NCI-H1105 treated with DMSO at 0.1 percent for 48 hours (cell line): ENCODE measurements at regions not wholly inside any gene's neighbourhood (a gene's known extent, or its start where the extent isn't known, plus 50 kb on each side); places are given as distances from the start of the nearest gene placed in this dataset.
"Not testable (repeated sequence)": the region's sequence is repeated elsewhere in the genome, so short reads cannot be mapped to it uniquely, and the experiment has no call there.

Experiments
- DNase-seq: peaks from one replicate; lab custom pipeline; 2025; lab: John Stamatoyannopoulos, UW

DNA sequence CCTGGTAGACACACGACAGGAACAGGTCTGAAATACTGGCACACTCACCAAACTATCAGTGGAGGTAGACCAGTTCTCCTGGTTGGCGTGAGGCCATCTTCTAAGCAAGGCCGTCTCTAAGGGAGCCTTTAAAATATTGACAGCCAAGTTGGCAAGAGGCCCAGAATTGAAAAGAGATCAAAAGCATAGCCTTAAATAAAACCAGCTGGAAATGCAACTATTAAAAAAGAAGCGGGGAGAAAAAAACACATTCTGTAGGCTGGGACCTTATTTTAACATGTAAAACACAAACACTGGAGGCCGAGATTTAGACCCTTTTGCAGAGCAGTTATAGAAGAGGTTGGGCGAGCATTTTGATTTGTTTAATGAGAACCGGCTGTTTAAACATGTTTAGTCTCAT is 233.0 kb upstream of the CLNK start:
- DNase-seq = peak; percentile 90

DNA sequence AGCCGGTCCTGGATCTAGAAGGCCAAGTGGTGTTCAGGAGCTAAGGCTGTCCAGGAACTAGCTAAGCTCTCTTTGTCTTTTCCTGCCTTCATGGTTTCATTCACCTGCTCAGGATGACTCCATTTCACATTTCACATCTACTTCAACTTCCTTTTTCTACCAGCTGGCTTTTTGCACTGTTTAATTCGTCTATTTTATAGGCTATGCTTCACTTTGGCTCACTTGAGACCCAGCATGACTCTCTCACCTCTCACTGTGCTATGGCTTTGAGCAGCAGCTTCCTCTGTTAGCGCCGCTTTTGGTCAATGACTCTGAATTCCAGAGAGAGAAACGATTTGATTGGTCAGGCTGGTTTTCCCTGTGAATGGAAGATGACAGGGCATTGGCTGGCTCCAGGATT is 213.5 kb upstream of the CLNK start:
- DNase-seq = no peak

DNA sequence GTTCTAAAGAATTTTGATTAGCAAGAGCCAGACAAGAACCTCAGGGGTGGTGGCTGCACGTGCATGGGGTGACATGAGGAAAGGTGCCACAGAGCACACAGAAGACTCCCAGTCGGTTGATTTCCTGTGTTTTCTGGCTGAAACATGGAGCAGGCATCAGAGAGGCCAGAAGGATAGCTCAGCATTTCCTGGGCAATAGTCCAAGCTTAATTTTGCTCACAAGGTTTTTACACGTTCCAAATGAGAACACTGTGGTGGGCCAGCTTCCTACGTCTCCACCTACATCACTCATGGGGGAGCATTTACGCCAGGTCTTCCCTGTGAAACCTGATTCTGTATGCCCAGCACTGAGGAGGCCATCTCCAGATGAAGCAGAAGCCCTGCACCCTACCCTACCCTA is 212.5 kb upstream of the CLNK start:
- DNase-seq = no peak

DNA sequence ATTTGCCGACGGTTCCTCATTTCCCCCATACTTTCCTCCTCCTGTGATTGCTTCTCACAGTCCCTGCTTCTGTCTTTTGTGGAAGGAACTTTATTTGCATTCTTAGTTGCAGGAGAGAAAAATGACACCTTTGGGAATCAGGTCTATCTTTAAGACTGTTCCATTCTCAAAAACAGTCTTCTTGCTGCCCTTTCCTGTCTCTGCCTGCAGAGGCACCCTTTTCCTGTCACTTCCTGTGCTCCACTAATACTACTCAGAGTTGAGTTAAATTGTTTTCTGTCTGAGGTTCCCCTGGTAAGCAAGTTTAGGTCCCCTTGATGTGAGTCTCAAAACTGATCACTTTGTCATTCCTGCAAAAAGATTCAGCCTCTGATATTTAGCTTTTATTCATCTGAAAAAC is 208.8 kb upstream of the CLNK start:
- no peak for DNase-seq

DNA sequence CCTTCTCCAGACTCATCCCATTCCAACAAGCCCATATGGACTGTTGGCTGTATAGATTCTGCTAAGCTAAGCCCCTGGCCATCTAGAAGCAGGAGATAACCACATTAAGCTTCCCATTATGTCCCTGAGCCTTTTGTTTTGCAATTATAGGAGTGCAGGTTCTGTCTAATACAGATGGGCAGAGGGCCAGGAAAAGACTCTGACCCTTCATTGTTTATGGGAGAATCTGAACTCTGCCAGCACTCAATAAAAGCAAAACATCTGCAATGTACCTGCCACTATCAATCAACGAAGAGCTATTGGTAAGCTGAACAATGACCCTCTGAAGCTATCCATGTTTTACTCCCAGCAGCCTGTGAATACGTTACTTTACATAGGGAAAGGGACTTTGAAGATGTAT is 207.3 kb upstream of the CLNK start:
- DNase-seq = peak; percentile 26

DNA sequence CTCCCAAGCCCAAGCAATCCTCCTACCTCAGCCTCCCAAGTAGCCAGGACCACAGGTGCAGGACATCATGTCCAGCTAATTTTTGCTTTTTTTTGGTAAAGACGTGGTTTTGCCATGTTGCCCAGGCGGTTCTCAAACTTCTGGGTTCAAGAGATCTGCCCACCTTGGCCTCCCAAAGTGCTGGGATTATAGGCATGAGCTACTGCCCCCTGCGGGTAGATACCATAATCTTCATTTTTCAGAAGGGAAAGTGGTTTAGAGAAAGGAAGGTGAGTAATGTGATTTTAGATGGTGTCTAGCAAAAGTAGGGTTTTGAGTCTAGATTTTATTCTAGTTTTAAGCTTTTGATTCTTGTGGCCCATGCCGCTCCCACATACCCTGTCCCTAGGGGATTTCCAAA is 205.3 kb upstream of the CLNK start:
- no peak for DNase-seq

DNA sequence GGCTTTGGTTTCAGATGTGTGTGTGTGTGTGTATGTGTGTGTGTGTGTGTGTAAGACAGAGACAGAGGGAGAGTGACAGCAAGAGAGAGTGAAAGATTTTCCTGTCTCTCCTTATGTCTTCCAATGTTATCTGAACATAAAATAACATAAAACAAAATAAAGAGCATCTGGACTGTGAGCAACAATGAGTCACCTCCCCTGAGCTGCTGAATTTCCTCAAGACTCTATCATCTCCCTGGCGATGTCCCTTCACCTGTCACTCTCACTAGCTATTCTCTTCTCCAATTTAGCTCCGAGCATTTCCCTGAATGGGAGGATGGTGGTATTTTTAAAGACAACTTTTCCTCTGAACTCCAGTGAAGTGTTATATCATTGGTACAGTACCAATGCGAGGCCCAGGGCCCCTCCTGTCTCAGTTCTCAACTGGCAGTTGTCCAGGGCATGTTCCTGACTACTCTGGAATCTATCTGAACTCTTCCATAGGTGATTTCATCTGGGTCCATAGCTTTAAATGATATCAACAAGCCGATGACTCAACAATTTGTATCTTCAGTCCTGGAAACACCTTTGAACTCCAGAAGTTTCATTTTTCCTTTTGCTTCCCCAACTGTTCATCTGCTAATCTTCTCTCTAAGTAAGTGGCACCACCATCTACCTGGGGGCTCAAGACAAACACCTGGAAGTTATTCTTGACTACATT is 195.0 kb upstream of the CLNK start:
- no peak for DNase-seq

DNA sequence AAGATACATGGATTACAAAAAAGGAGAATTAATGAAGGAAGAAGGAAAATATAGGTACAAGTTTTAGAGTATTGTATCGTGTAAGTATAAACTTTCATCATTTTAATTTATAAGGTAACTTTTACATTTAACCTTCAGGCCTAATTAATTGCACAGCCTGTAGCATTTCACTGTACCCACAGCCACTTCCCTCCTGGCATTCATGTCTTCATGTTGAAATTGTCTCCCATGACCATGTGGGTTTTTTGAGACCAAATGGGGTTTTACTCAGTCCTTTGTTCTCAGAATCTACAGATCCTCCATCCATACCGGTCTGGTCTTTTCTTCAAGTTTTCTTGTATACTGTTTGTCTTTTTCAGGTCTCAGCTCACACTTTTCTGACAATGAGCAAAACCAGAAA is 194.3 kb upstream of the CLNK start:
- no peak for DNase-seq

DNA sequence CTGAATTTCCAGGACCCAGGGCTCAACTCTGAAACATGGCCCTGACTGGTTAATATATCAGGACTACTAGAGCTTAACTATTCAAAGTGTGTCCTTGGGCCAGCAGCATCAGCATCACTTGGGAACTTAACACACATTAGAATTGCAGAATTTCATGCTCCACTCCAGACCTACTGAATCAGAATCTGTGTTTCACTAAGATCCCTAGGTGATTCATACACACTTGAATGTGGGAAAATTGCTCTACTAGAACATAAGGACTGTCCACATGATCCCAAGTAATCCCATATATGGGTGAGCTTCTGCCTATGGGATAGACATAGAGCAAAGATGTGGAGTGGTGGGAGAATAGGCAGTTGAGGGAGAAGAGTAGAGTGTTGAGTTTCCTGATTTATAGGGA is 192.5 kb upstream of the CLNK start:
- DNase-seq = no peak

DNA sequence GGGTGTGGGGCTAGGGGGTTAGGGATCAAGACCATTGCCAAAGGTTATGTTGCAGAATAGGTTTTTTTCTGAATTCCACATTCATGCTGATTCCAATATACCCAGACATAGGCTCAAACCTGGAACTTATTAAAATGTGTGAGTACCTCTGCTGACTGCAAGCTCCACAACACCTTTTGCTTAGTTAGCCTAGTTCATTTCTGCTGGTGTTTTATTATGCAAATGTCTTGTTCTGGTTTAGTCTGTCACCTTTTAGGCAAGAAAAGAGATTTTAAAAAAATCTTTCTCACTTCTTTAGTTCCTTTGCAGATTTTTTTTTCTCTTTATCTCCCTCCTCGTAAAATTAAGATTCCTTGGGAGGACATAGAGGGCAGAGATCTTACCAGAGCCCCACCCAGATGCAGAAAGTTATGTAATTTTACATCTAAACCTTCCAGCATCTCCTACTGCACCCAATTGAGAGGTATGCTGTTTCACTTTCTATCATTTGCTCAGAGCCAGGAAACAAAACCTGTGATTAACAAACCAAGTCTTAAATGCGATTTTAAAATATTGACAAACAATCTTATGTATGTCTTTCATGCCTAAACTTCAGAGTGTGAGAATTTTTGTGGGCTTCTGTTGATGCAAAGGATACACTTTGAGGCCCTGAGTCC is 190.7 kb upstream of the CLNK start:
- DNase-seq = no peak

DNA sequence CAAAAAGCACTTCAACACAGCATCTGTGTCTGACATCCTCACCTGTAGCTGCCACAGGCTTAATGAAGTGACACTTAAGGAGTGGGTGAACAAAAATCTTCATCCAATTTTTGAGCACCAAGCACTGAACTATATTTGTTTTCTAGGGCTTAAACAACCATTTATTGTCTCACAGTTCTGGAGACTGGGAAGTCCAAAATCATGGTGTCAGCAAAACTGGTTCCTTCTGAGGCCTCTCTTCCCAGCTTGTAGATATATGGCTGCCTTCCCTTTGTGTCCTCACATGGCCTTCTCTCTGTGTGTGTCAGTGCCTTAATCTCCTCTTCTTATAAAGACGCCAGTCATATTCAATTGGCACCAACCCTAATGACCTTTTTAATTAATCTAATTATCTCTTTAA is 189.2 kb upstream of the CLNK start:
- no peak for DNase-seq

DNA sequence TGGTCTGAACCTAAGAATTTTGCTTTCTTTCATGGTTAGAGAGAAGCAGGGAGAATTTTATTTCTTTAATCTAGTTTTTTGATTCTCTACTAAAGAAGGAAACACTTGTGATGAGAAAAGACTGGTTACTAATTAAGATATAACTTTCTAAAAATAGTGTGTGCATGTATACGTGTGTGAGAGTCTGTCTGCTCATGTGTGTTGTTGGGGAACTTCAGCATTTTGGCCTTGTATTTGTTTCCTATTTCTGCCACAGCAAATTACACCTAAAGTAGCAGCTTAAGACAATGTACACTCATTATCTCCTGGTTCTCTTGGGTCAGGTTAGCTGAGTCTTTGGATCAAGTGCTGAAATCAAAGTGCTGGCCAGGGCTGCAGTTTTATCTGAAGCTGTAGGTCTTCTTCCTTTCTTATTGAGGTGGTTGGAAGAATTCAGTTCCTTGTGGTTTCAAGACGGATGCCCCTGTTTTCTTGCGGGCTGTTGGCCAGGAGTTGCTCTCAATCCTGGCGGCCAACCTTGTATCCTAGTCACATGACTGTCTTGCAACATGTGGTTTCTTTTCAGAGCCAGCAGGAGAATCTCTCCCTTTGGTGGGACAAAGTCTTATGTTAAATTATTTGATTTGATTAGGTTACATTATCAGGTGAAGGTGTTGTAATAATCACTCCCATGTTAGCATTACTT is 188.4 kb upstream of the CLNK start:
- DNase-seq = no peak

DNA sequence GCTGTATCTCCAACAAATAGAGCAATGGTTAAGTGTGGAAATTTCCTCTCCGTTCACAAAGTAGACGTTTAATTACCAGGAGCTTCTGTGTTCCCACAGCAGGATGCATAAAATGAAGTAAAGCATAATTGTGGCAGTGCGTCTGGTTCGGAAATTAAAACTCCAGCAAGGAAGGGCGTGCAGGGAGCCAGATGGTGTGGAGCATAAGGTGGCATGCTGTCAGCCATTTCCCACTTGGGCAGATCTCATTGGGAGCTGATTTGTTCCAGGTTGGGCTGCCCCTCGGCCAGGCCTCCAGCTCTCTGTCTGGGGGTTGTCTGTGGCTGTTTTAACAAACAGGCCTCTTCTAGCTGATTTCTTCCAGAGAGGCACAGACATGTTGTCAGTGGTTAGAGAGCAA is 182.1 kb upstream of the CLNK start:
- DNase-seq = no peak

DNA sequence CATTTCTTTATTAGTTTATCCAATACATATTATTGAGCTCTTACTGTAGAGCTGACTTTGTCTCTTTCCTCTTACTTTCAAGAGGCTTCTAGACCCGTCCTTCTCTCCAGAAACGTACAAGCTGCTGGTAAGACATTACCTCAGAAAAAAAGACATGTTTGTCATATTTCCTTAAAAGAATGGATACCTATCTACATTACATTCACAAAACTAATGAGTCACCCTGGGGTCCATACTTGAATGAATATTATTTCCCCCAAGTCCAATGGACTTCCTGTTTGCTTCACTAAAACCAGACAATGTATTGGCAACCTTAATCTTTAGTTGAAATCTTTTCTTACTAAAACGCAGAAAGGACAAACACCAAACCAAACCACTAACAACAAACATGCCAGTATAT is 176.5 kb upstream of the CLNK start:
- DNase-seq = no peak

DNA sequence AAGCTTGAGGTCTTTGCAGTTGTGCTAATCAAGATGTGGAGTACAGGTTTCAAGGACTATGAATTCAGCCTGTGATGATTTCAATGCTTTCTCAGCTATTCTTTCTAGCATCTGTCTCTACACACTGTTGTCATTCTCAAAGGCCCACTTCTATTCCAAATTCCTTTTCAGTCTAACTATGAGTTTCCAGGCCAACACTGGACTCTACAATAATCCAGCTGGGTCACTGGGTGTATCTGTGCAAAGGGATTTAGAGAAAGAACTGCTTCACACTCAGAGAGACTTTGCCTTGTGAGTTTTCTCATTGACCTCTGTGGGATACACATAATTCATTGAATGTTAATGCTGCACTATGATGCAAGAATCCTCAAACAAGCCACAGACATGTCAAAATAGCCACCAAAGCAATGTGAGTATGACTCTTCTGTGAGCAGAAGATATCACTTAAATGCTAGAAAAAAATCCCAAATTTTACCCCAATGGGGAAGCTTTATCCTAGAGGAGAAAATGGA is 171.8 kb upstream of the CLNK start:
- DNase-seq = no peak

DNA sequence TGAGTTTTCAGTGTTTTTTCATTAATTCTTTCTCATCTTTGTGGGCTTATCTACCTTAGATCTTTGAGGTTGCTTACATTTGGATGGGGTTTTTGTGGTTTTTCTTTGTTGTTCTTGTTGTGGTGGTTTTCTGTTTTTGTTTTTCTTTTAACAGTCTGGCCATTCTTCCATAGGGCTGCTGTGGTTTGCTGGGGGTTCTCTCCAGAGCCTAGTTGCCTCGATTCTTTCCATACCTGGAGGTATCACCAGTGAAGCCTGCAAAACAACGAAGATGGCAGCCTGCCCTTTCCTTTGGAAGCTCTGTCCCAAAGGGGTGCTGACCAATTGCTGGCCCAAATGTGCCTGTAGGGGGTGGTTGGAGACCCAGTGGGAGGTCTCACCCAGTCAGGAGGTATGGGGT is 168.6 kb upstream of the CLNK start:
- no peak for DNase-seq

DNA sequence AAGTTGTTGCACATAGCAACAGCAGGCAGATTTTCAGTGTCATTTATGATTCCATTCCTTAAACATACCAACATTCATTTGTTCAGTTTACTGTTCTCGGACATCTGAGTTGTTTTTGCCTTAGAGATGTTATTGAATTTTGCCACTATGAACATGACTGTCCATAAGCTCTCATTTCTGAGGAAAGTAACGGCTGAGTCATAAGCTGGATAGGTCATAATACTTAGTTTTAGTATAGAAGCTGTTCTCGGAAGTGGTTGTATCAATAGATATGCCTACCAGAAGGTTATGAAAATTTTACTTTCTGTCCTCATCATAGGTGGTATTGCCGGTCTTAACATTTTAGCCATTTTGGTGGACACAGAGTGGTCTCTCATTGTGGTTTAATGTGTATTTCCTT is 157.1 kb upstream of the CLNK start:
- no peak for DNase-seq

DNA sequence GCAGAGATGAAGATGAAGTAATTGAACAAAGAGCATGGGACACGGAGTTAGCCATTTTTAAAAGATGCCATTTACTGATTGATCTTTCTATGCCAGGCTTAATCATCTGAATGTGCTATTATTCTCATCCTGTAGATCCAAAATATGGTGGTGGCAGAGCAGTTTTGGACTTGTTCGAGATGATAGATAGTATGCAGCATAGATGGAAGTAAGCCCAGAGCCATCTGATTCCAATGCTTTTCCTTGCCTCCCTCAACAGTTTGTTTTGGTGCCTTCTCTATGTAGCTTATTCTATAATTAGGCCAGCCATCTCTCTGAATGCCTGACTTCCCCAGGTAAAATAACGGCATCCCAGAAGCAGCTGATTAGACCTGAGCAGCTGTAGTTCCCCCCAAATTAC is 152.6 kb upstream of the CLNK start:
- DNase-seq = no peak

DNA sequence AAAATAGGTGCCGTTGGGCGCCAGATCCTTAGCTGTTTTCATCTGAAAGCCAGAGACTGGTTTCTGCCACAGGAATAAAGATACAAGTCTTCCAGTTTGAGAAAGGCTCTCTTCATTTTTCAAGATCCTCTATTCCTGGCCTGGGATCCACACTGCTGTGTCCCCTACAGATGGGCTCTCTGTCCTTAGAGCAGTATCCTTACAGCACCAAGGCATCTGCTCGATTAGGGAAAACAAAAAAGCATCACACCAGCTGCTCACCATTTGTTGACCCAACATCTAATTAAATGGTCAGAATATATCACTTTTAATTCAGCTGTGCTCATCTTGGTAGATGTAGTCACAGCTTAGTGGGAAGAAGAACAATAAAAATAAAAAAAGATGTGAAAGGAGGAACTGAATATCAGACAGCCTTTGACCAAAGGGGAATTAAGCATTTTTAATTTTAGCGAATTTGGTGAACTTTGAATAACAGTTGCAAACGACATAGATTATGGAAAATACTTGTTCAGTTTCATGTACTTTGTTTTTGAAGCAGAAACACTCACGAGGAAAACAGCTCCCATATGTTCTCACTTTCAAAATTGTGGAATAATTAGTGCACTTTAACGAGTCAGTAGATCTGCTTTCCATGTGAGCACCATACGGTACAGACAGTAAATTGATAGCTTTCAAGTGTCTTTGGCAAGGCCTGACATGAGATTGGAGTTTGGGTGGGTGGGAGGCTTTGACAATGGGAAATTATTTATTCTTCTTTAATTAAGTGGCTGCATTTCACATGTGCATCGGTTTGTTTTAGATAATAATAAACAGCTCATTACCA is 148.4 kb upstream of the CLNK start:
- peak; percentile 64 for DNase-seq

DNA sequence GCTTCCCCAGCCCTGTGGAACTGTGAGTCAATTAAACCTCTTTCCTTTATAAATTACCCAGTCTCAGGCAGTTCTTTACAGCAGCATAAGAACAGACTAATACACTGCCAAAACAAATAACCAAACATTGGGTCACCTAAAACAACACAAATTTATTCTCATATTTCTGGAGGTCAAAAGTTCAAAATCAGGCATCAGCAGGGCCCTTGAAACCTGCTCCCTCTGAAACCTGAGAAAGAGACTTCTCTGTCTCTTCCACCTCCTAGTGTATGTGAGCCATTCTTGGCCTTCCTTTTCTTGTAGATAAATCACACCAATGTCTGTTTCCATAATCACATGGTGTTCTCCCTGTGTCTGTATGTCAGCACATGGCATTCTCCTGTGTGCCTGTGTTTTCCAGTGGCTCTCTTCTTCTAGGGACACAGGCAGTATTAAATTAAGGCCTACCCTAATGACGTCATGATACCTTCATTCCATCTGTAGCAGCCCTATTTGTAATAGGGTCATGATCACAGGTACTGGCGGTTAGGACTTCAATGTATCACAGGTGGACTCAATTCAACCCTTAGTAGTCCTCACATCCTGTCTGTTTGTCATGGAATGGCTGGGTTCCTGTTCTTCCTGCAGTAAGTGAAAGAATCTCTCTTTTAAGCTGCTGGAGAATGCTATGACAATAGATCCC is 147.3 kb upstream of the CLNK start:
- no peak for DNase-seq

DNA sequence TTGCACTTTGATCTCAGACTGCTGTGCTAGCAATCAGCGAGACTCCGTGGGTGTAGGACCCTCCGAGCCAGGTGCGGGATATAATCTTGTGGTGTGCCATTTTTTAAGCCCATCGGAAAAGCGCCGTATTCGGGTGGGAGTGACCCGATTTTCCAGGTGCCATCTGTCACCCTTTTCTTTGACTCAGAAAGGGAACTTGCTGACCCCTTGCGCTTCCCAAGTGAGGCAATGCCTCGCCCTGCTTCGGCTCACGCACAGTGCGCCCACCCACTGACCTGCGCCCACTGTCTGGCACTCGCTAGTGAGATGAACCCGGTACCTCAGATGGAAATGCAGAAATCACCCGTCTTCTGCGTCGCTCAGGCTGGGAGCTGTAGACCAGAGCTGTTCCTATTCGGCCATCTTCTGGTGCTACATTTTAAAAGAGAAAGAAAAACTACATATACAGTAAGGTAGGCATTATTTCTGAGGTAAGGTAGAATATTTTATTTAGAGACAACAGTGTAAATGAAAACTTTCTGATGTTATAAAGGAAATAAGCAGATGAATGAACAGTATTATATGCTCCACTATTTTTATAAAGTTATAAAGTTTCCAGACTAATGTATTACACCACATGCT is 144.5 kb upstream of the CLNK start:
- DNase-seq = not testable (repeated sequence)
